Mesodermal cell (in vitro differentiated cells): ENCODE measurements at regions not wholly inside any gene's neighbourhood (a gene's known extent, or its start where the extent isn't known, plus 50 kb on each side); places are given as distances from the start of the nearest gene placed in this dataset.
"Not testable (repeated sequence)": the region's sequence is repeated elsewhere in the genome, so short reads cannot be mapped to it uniquely, and the experiment has no call there.

Experiments
- H3K27ac ChIP-seq: 2 replicates; pipeline ENCODE4 v1.7.0; 2013; ENCODE audit warnings: mild to moderate bottlenecking, low read depth, low read length, moderate library complexity; ENCODE audit not compliant: severe bottlenecking
- H3K36me3 ChIP-seq: 2 replicates; pipeline ENCODE4 v1.7.1; 2013; ENCODE audit warnings: mild to moderate bottlenecking, low read length, moderate library complexity; ENCODE audit not compliant: control insufficient read depth, insufficient read depth
- H3K4me1 ChIP-seq: one replicate; pipeline ENCODE4 v1.7.1; 2013; ENCODE audit warnings: mild to moderate bottlenecking, low read length; ENCODE audit not compliant: insufficient read depth, control insufficient read depth, poor library complexity, severe bottlenecking
- H3K4me3 ChIP-seq: 2 replicates; pipeline ENCODE4 v1.7.0; 2013; ENCODE audit warnings: low read length, control low read depth, mild to moderate bottlenecking; ENCODE audit not compliant: insufficient read depth, poor library complexity, severe bottlenecking; ENCODE audit errors: extremely low read depth
- H3K9me3 ChIP-seq: 2 replicates; pipeline ENCODE4 v1.7.1; 2013; ENCODE audit warnings: mild to moderate bottlenecking, low read length, moderate library complexity; ENCODE audit not compliant: control insufficient read depth
- WGBS, 2 experiments: methylation state at CpG; one replicate each; pipeline ENCODE4 v1.1.5; 2013; ENCODE audit warnings: missing lambda C conversion rate in 2 of 2; ENCODE audit not compliant: insufficient coverage in 2 of 2; 5-methylcytosine and 5-hydroxymethylcytosine counted together

GRCh38 chr7:138388673-138389491 is 71.2 kb upstream of the TRIM24 start:
- no peaks in the 10 kb centered on the region for H3K36me3 ChIP-seq
- no peak overlapping the region for H3K4me3 ChIP-seq
- H3K27ac ChIP-seq, result no peak overlapping the region
- H3K9me3 ChIP-seq, result peaks cover 10% of the 10 kb centered on the region
- H3K4me1 ChIP-seq, result no peaks in the 10 kb centered on the region
- WGBS, 2 experiments, result 0% methylated on average over 1 of the region's 1 CpG; no CpG with 5 or more reads in 1 of the 2 experiments

- Histone ChIP-seq H3K36me3 (no peaks in the 10 kb centered on the region), H3K27ac (no peak overlapping the region)
- WGBS, 2 experiments, result 80% methylated on average over 1 of the region's 3 CpGs; no CpG with 5 or more reads in 1 of the 2 experiments
Measured at GRCh38 chr7:138395763-138396162, 64.3 kb upstream of the TRIM24 start.

GRCh38 chr7:138396251-138397070 is 63.6 kb upstream of the TRIM24 start:
- no peaks in the 10 kb centered on the region for H3K9me3 ChIP-seq
- no peak overlapping the region for H3K4me3 ChIP-seq
- WGBS, 2 experiments, result 100% methylated on average over 2 of the region's 3 CpGs; no CpG with 5 or more reads in 1 of the 2 experiments
- H3K36me3 ChIP-seq, result no peaks in the 10 kb centered on the region
- no peak overlapping the region for H3K27ac ChIP-seq
- H3K4me1 ChIP-seq, result no peaks in the 10 kb centered on the region

More at GRCh38 chr7:138395763-138396162, 64.3 kb upstream of the TRIM24 start:
- Histone ChIP-seq H3K4me1 (no peaks in the 10 kb centered on the region), H3K4me3 (no peak overlapping the region), H3K9me3 (no peaks in the 10 kb centered on the region)

GRCh38 chr7:138397071-138397433 is 63.0 kb upstream of the TRIM24 start:
- not testable (repeated sequence) for H3K27ac ChIP-seq, H3K4me1 ChIP-seq, H3K9me3 ChIP-seq, H3K36me3 ChIP-seq, H3K4me3 ChIP-seq
- 83 to 90% methylated on average over 2 to 3 of the region's 3 CpGs for WGBS, 2 experiments

GRCh38 chr7:138398857-138399256 is 61.2 kb upstream of the TRIM24 start:
- H3K4me3 ChIP-seq, result no peak overlapping the region
- no peak overlapping the region for H3K27ac ChIP-seq
- no peaks in the 10 kb centered on the region for H3K36me3 ChIP-seq
- H3K9me3 ChIP-seq, result no peaks in the 10 kb centered on the region
- H3K4me1 ChIP-seq, result no peaks in the 10 kb centered on the region
- WGBS, 2 experiments, result 100% methylated on average over 1 of the region's 1 CpG

- peak overlapping the region; percentile 26 for H3K27ac ChIP-seq
Measured at GRCh38 chr7:138400400-138400886, 59.6 kb upstream of the TRIM24 start.

GRCh38 chr7:138402749-138403148 is 57.3 kb upstream of the TRIM24 start:
- H3K27ac ChIP-seq, result no peak overlapping the region
- H3K4me3 ChIP-seq, result no peak overlapping the region
- H3K36me3 ChIP-seq, result no peaks in the 10 kb centered on the region
- no peaks in the 10 kb centered on the region for H3K4me1 ChIP-seq
- no CpG with 5 or more reads among the region's 1 CpG for WGBS, 2 experiments
- H3K9me3 ChIP-seq, result no peaks in the 10 kb centered on the region

More at GRCh38 chr7:138400400-138400886, 59.6 kb upstream of the TRIM24 start:
- Histone ChIP-seq H3K9me3 (no peaks in the 10 kb centered on the region), H3K36me3 (no peaks in the 10 kb centered on the region), H3K4me3 (no peak overlapping the region), H3K4me1 (no peaks in the 10 kb centered on the region)
- 100% methylated on average over 4 of the region's 6 CpGs; no CpG with 5 or more reads in 1 of the 2 experiments for WGBS, 2 experiments

GRCh38 chr7:138405496-138405895 is 54.6 kb upstream of the TRIM24 start:
- Histone ChIP-seq H3K9me3 (no peaks in the 10 kb centered on the region), H3K27ac (no peak overlapping the region), H3K36me3 (no peaks in the 10 kb centered on the region), H3K4me3 (no peak overlapping the region), H3K4me1 (no peaks in the 10 kb centered on the region)
- no CpG with 5 or more reads among the region's 1 CpG for WGBS, 2 experiments

- 84 to 100% methylated on average over 2 to 4 of the region's 4 CpGs for WGBS, 2 experiments
- no peak overlapping the region for H3K4me3 ChIP-seq
- no peaks in the 10 kb centered on the region for H3K4me1 ChIP-seq
- H3K9me3 ChIP-seq, result no peaks in the 10 kb centered on the region
- no peaks in the 10 kb centered on the region for H3K36me3 ChIP-seq
- H3K27ac ChIP-seq, result no peak overlapping the region
Measured at GRCh38 chr7:138407792-138408191, 52.3 kb upstream of the TRIM24 start.
